ENCODE measurements at regions not wholly inside any gene's neighbourhood (a gene's known extent, or its start where the extent isn't known, plus 50 kb on each side); places are given as distances from the start of the nearest gene placed in this dataset.

DNA sequence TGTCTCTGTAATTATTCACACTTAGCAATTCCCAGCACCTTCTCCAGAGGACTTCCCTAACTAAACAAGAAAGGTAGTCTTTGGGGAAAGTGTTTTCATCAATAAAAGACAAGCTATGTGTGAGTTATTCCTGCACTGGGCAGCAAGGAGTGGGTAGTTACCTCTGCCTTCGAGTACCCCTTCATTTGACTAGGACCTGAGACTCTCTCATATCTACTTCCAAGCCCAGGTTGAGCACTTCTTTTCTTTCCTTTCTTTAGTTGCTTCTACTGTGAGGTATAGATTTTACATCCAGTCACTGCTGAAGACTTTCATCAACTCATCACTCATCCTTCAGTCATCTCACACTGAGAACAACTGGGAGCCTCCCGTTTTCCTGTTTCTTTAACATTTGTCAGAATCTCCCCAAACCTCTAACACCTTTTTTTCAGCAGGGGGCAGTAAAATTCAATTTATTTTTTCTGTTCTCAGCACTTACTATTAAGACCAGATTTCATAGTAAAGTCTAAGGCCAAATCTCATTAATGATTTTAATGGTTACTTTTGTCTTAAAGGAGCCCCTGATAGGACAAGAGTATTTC lies 80.1 kb upstream of the PRSS1 start:
- no peaks in the 10 kb centered on the region for H3K4me1 ChIP-seq
- H3K9me3 ChIP-seq: no peaks in the 10 kb centered on the region
- no peak for TF ChIP-seq POLR2AphosphoS5 (IDR thresholded peaks at IDR 0.05)
- TF ChIP-seq CTCF (IDR thresholded peaks at IDR 0.05): no peak
- no peak for TF ChIP-seq POLR2A (IDR thresholded peaks at IDR 0.05)
- H3K27me3 ChIP-seq: no peaks in the 10 kb centered on the region
- H3K36me3 ChIP-seq: no peaks in the 10 kb centered on the region
- H3K4me3 ChIP-seq: no peak overlapping the region
- no peak for DNase-seq (ENCODE audit: low spot score in 2 of 2)
- intact Hi-C loops (cut with DNase I; ENCODE audit: low total_unique reads): no loop called here
- no peak overlapping the region for H3K27ac ChIP-seq

GRCh38 chr7:142668495-142668894 lies 80.8 kb upstream of the PRSS1 start:
- Histone ChIP-seq H3K4me1 (no peaks in the 10 kb centered on the region), H3K9me3 (no peaks in the 10 kb centered on the region), H3K27ac (no peak overlapping the region), H3K27me3 (no peaks in the 10 kb centered on the region), H3K4me3 (no peak overlapping the region), H3K36me3 (no peaks in the 10 kb centered on the region)
- intact Hi-C loops (cut with DNase I; ENCODE audit: low total_unique reads): no loop called here
- DNase-seq (ENCODE audit: low spot score in 2 of 2): no peak
- TF ChIP-seq POLR2AphosphoS5 (IDR thresholded peaks at IDR 0.05): no peak
- TF ChIP-seq CTCF (IDR thresholded peaks at IDR 0.05): no peak
- TF ChIP-seq POLR2A (IDR thresholded peaks at IDR 0.05): no peak

DNA sequence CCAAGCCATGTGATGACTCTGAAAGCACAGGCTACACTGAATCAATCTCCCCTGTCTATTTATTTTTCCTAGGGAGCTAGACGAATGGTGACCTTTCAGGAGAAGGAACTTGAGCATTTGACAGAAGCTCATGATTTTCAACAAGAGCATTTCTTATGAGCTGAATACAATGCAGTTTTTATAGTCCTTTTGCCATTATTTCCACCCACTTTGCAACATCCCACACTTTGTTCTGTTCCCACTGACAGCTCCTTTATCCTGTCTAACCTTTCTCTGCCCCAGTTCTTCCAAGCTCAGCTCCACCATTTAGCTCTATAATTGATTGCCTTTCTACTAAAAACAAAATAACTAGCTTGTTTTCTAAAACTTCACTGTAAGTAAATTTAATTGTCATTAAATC lies 91.9 kb upstream of the PRSS1 start:
- intact Hi-C loops (cut with DNase I; ENCODE audit: low total_unique reads): no loop called here
- H3K9me3 ChIP-seq: peaks cover 0 to under 1% of the 10 kb centered on the region in 2 donors
- no peak overlapping the region for H3K4me3 ChIP-seq
- no peaks in the 10 kb centered on the region for H3K36me3 ChIP-seq
- no peak for DNase-seq (ENCODE audit: low spot score in 2 of 2)
- TF ChIP-seq POLR2AphosphoS5 (IDR thresholded peaks at IDR 0.05) (no peak), CTCF (IDR thresholded peaks at IDR 0.05) (no peak), POLR2A (IDR thresholded peaks at IDR 0.05) (no peak)
- no peaks in the 10 kb centered on the region for H3K4me1 ChIP-seq
- no peak overlapping the region for H3K27ac ChIP-seq
- H3K27me3 ChIP-seq: no peaks in the 10 kb centered on the region

GRCh38 chr7:142654398-142654797 lies 94.9 kb upstream of the PRSS1 start:
- TF ChIP-seq CTCF (IDR thresholded peaks at IDR 0.05) (no peak), POLR2A (IDR thresholded peaks at IDR 0.05) (no peak), POLR2AphosphoS5 (IDR thresholded peaks at IDR 0.05) (no peak)
- DNase-seq (ENCODE audit: low spot score in 2 of 2): no peak
- Histone ChIP-seq H3K27ac (no peak overlapping the region), H3K4me3 (no peak overlapping the region), H3K4me1 (no peaks in the 10 kb centered on the region), H3K36me3 (no peaks in the 10 kb centered on the region), H3K27me3 (no peaks in the 10 kb centered on the region), H3K9me3 (peaks cover 0 to 8% of the 10 kb centered on the region in 2 donors)
- intact Hi-C loops (cut with DNase I; ENCODE audit: low total_unique reads): no loop called here

GRCh38 chr7:142647749-142648148 lies 101.5 kb upstream of the PRSS1 start:
- Histone ChIP-seq H3K9me3 (peaks cover 0 to 8% of the 10 kb centered on the region in 2 donors), H3K27ac (no peak overlapping the region), H3K36me3 (no peaks in the 10 kb centered on the region), H3K4me1 (no peaks in the 10 kb centered on the region), H3K27me3 (no peaks in the 10 kb centered on the region), H3K4me3 (no peak overlapping the region)
- TF ChIP-seq POLR2AphosphoS5 (IDR thresholded peaks at IDR 0.05) (no peak), CTCF (IDR thresholded peaks at IDR 0.05) (no peak), POLR2A (IDR thresholded peaks at IDR 0.05) (no peak)
- no peak for DNase-seq (ENCODE audit: low spot score in 2 of 2)
- intact Hi-C loops (cut with DNase I; ENCODE audit: low total_unique reads): no loop called here

All from breast epithelium (tissue), 4 donors.